IMR-90 (cell line): ENCODE measurements at regions not wholly inside any gene's neighbourhood (a gene's known extent, or its start where the extent isn't known, plus 50 kb on each side); places are given as distances from the start of the nearest gene placed in this dataset.

Source experiments
- ATAC-seq: fragments of 200-7000 bp; cut with Tn5 transposase; 2 replicates; pipeline ENCODE4 v1.9.1; 2020; ENCODE audit warnings: low read depth, mild to moderate bottlenecking, moderate library complexity
- BruUV-seq: library from RNA; stranded (reverse); fragments of 400-500 nt; replicated peaks from 2 replicates; lab custom pipeline; 2021; lab: Mats Ljungman, UMichigan
- CTCF ChIA-PET: fragments of 300-600 bp; formaldehyde crosslinking; extraction: SDS; loops from one replicate; lab custom pipeline; 2021; ENCODE audit warnings: antibody characterized with exemption; lab: Yijun Ruan, JAX
- POLR2A ChIA-PET: fragments of 300-600 bp; sonication (Branson Sonifier 250); formaldehyde crosslinking; loops from one replicate; lab custom pipeline; 2022; ENCODE audit warnings: antibody characterized with exemption; ENCODE audit not compliant: unreplicated experiment; lab: Charles Lee
- DNase-seq: peaks from one replicate; pipeline ENCODE4 v3.0.0; 2013
- H2AFZ ChIP-seq: replicated peaks from 2 replicates; pipeline ENCODE3; 2013; ENCODE audit warnings: low read length, mild to moderate bottlenecking; ENCODE audit not compliant: poor library complexity
- H2AK5ac ChIP-seq: 2 replicates; pipeline ENCODE4 v1.6.1; 2013; ENCODE audit warnings: low read depth, low read length, inconsistent platforms
- H2AK9ac ChIP-seq: replicated peaks from 2 replicates; pipeline ENCODE3; 2013; ENCODE audit warnings: mild to moderate bottlenecking, low read depth, low read length, moderate library complexity; ENCODE audit not compliant: poor library complexity
- H2BK120ac ChIP-seq: 2 replicates; pipeline ENCODE4 v1.6.1; 2013; ENCODE audit warnings: low read depth, low read length, inconsistent platforms
- H2BK15ac ChIP-seq: 3 replicates; pipeline ENCODE4 v1.6.1; 2013; ENCODE audit warnings: low read depth, low read length, inconsistent platforms
- H2BK20ac ChIP-seq: 2 replicates; pipeline ENCODE4 v1.6.1; 2013; ENCODE audit warnings: low read depth, mild to moderate bottlenecking, inconsistent platforms, low read length, moderate library complexity
- H2BK5ac ChIP-seq: 2 replicates; pipeline ENCODE4 v1.6.1; 2013; ENCODE audit warnings: mild to moderate bottlenecking, low read depth, low read length, inconsistent platforms; ENCODE audit not compliant: poor library complexity, severe bottlenecking
- H3K14ac ChIP-seq: replicated peaks from 2 replicates; pipeline ENCODE4 v1.6.1; 2013; ENCODE audit warnings: low read depth, low read length, inconsistent platforms
- H3K18ac ChIP-seq: 2 replicates; pipeline ENCODE4 v1.6.1; 2013; ENCODE audit warnings: low read depth, low read length, control low read depth
- H3K23ac ChIP-seq: 2 replicates; pipeline ENCODE4 v1.6.1; 2013; ENCODE audit warnings: low read depth, low read length, inconsistent platforms
- H3K27ac ChIP-seq: 2 replicates; pipeline ENCODE4 v1.5.1; 2013; ENCODE audit warnings: mild to moderate bottlenecking, control low read depth, low read length; ENCODE audit not compliant: insufficient read depth
- H3K27me3 ChIP-seq: 2 replicates; pipeline ENCODE4 v1.6.1; 2013; ENCODE audit warnings: low read length; ENCODE audit not compliant: control insufficient read depth, insufficient read depth
- H3K36me3 ChIP-seq: 2 replicates; pipeline ENCODE4 v1.6.1; 2013; ENCODE audit warnings: low read length, mixed read lengths; ENCODE audit not compliant: control insufficient read depth, insufficient read depth
- H3K4ac ChIP-seq: 2 replicates; pipeline ENCODE4 v1.6.1; 2013; ENCODE audit warnings: low read depth, low read length, inconsistent platforms
- H3K4me1 ChIP-seq: 2 replicates; pipeline ENCODE4 v1.6.1; 2013; ENCODE audit warnings: low read length, mixed read lengths; ENCODE audit not compliant: control insufficient read depth, insufficient read depth
- H3K4me2 ChIP-seq: 2 replicates; pipeline ENCODE4 v1.6.1; 2013; ENCODE audit warnings: low read depth, mild to moderate bottlenecking, control low read depth, low read length, moderate library complexity
- H3K4me3 ChIP-seq: 2 replicates; pipeline ENCODE4 v1.5.1; 2013; ENCODE audit warnings: low read depth, mild to moderate bottlenecking, control low read depth, low read length, moderate library complexity; ENCODE audit not compliant: insufficient read depth
- H3K56ac ChIP-seq: 2 replicates; pipeline ENCODE4 v1.6.1; 2013; ENCODE audit warnings: low read length, inconsistent platforms; ENCODE audit not compliant: insufficient read depth; ENCODE audit errors: extremely low read depth
- H3K79me1 ChIP-seq, 2 experiments: 2 replicates each; pipeline ENCODE4 v1.6.1; 2013; ENCODE audit warnings: low read length in 2 of 2, inconsistent platforms in 1 of 2, low read depth in 1 of 2
- H3K9ac ChIP-seq: 2 replicates; pipeline ENCODE4 v1.6.1; 2013; ENCODE audit warnings: low read depth, low read length, control low read depth
- H3K9me1 ChIP-seq: 2 replicates; pipeline ENCODE4 v1.6.1; 2013; ENCODE audit warnings: low read length, inconsistent platforms; ENCODE audit not compliant: insufficient read depth
- H3K9me3 ChIP-seq: 2 replicates; pipeline ENCODE4 v1.6.1; 2013; ENCODE audit warnings: low read length; ENCODE audit not compliant: control insufficient read depth, insufficient read depth
- H4K20me1 ChIP-seq: 2 replicates; pipeline ENCODE4 v1.6.1; 2013; ENCODE audit warnings: low read length, inconsistent platforms; ENCODE audit not compliant: insufficient read depth
- H4K5ac ChIP-seq: 2 replicates; pipeline ENCODE4 v1.6.1; 2013; ENCODE audit warnings: mild to moderate bottlenecking, low read depth, low read length, control low read depth
- H4K8ac ChIP-seq, 2 experiments: 2 replicates each; pipeline ENCODE4 v1.6.1; 2013; ENCODE audit warnings: low read depth in 2 of 2, low read length in 2 of 2, control low read depth in 1 of 2, inconsistent platforms in 1 of 2
- H4K91ac ChIP-seq: 2 replicates; pipeline ENCODE4 v1.6.1; 2013; ENCODE audit warnings: low read depth, low read length, inconsistent platforms; ENCODE audit not compliant: insufficient read depth
- BHLHE40 ChIP-seq: fragments of 150-350 bp; IDR thresholded peaks from 2 replicates; pipeline ENCODE4 v1.6.1; 2016; ENCODE audit warnings: mild to moderate bottlenecking, low read depth, low read length
- CEBPB ChIP-seq: IDR thresholded peaks from 2 replicates; pipeline ENCODE4 v1.6.1; 2012; ENCODE audit warnings: low read depth, low read length, improper control_type of control experiment
- CHD1 ChIP-seq: IDR thresholded peaks from 2 replicates; pipeline ENCODE4 v1.6.1; 2012; ENCODE audit warnings: low read depth, low read length, improper control_type of control experiment
- CTCF ChIP-seq: conservative IDR thresholded peaks from 2 replicates; pipeline ENCODE4 v1.5.1; 2012; ENCODE audit warnings: mild to moderate bottlenecking, low read depth, low read length, improper control_type of control experiment
- FOS ChIP-seq: fragments of 150-350 bp; IDR thresholded peaks from 2 replicates; pipeline ENCODE4 v1.6.1; 2016; ENCODE audit warnings: low read depth, low read length
- MAFK ChIP-seq: IDR thresholded peaks from 2 replicates; pipeline ENCODE4 v1.6.1; 2012; ENCODE audit warnings: low read depth, low read length, improper control_type of control experiment
- MAZ ChIP-seq: IDR thresholded peaks from 2 replicates; pipeline ENCODE4 v1.6.1; 2012; ENCODE audit warnings: low read depth, mild to moderate bottlenecking, low read length, improper control_type of control experiment, moderate library complexity, borderline replicate concordance
- MXI1 ChIP-seq: IDR thresholded peaks from 2 replicates; pipeline ENCODE4 v1.6.1; 2012; ENCODE audit warnings: low read depth, mild to moderate bottlenecking, low read length, moderate library complexity, borderline replicate concordance
- NFE2L2 ChIP-seq: fragments of 150-350 bp; IDR thresholded peaks from 2 replicates; pipeline ENCODE4 v1.6.1; 2016; ENCODE audit warnings: low read depth, mild to moderate bottlenecking, low read length
- POLR2A ChIP-seq: IDR thresholded peaks from 2 replicates; pipeline ENCODE4 v1.6.1; 2012; ENCODE audit warnings: mild to moderate bottlenecking, low read depth, low read length
- RAD21 ChIP-seq: IDR thresholded peaks from 2 replicates; pipeline ENCODE4 v1.6.1; 2012; ENCODE audit warnings: low read length, improper control_type of control experiment
- RCOR1 ChIP-seq: IDR thresholded peaks from 2 replicates; pipeline ENCODE4 v1.6.1; 2012; ENCODE audit warnings: mild to moderate bottlenecking, low read length, improper control_type of control experiment; ENCODE audit not compliant: insufficient replicate concordance
- RFX5 ChIP-seq: IDR thresholded peaks from 2 replicates; pipeline ENCODE4 v1.8.0; 2012; ENCODE audit warnings: low read depth, mild to moderate bottlenecking, low read length, moderate library complexity
- SMC3 ChIP-seq: fragments of 150-350 bp; IDR thresholded peaks from 2 replicates; pipeline ENCODE4 v1.6.1; 2016; ENCODE audit warnings: low read depth, mild to moderate bottlenecking, antibody characterized with exemption, low read length, moderate library complexity
- USF2 ChIP-seq: fragments of 150-350 bp; IDR thresholded peaks from 2 replicates; pipeline ENCODE4 v1.6.1; 2017; ENCODE audit warnings: mild to moderate bottlenecking, antibody characterized with exemption, low read length, low read depth
- WGBS, 2 experiments: methylation state at CpG; one replicate each; pipeline versions ENCODE4 v1.1.5 to v1.1.7; 2013; ENCODE audit warnings: missing lambda C conversion rate in 2 of 2; ENCODE audit not compliant: insufficient read length in 1 of 2; ENCODE audit errors: extremely low coverage in 2 of 2; 5-methylcytosine and 5-hydroxymethylcytosine counted together
- dilution Hi-C: fragments of 300-500 bp; cut with HindIII; formaldehyde crosslinking; loops from one replicate; pipeline ENCODE4 v1.14.3; 2018; ENCODE audit warnings: low sequenced_read_pairs; ENCODE audit not compliant: unreplicated experiment
- in situ Hi-C: fragments of 300-500 bp; cut with MboI; formaldehyde crosslinking; loops from 3 replicates; pipeline ENCODE4 v1.14.3; 2019; ENCODE audit warnings: low sequenced_read_pairs, inconsistent platforms, mixed read lengths
- intact Hi-C: fragments of 100-400 bp; cut with micrococcal nuclease; formaldehyde crosslinking; loops from 2 replicates; pipeline ENCODE4 v1.10.0; 2022
- TF ChIP-seq, protein P1 (sequence below): fragments of 150-350 bp; IDR thresholded peaks from 2 replicates; pipeline ENCODE4 v1.6.1; 2016; ENCODE audit warnings: low read depth, mild to moderate bottlenecking, low read length, moderate library complexity, borderline replicate concordance

GRCh38 chr2:13401312-13401711, 684.6 kb downstream of the TRIB2 start:
- H3K9me3 ChIP-seq = peaks cover 1% of the 10 kb centered on the region; the same call in 1 of the 2 replicates
- H3K23ac ChIP-seq = no peak overlapping the region
- H2AK9ac ChIP-seq = no peak overlapping the region
- no peaks in the 10 kb centered on the region for H3K9me1 ChIP-seq
- no peak overlapping the region for H2BK20ac ChIP-seq
- no peak overlapping the region for H3K4ac ChIP-seq
- H2BK120ac ChIP-seq = no peak overlapping the region
- no peak overlapping the region for H4K5ac ChIP-seq
- WGBS, 2 experiments = no CpG with 5 or more reads among the region's 2 CpGs
- TF ChIP-seq RAD21 = no peak
- TF ChIP-seq USF2 = no peak
- no peak for TF ChIP-seq CHD1
- no peak for TF ChIP-seq MAFK
- TF ChIP-seq RFX5 = no peak
- no peak for TF ChIP-seq SMC3
- TF ChIP-seq FOS = no peak
- no peak for TF ChIP-seq MAZ
- TF ChIP-seq RCOR1 = no peak
- TF ChIP-seq, protein P1, sequence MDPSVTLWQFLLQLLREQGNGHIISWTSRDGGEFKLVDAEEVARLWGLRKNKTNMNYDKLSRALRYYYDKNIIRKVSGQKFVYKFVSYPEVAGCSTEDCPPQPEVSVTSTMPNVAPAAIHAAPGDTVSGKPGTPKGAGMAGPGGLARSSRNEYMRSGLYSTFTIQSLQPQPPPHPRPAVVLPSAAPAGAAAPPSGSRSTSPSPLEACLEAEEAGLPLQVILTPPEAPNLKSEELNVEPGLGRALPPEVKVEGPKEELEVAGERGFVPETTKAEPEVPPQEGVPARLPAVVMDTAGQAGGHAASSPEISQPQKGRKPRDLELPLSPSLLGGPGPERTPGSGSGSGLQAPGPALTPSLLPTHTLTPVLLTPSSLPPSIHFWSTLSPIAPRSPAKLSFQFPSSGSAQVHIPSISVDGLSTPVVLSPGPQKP = no peak
- TF ChIP-seq MXI1 = no peak
- TF ChIP-seq POLR2A = no peak
- no peak for TF ChIP-seq BHLHE40
- TF ChIP-seq NFE2L2 = no peak
- TF ChIP-seq CEBPB = no peak
- no peak for TF ChIP-seq CTCF
- no peak overlapping the region for H4K8ac ChIP-seq
- intact Hi-C loops = no loop called here
- no peaks in the 10 kb centered on the region for H3K79me1 ChIP-seq
- H3K14ac ChIP-seq = no peak overlapping the region
- no peak overlapping the region for H2BK5ac ChIP-seq
- no peak overlapping the region for H3K4me3 ChIP-seq
- no TSS peak for BruUV-seq
- no peaks in the 10 kb centered on the region for H3K36me3 ChIP-seq
- in situ Hi-C loops = no loop called here
- ChIA-PET CTCF (no interaction called here), POLR2A (no interaction called here)
- dilution Hi-C loops = no loop called here
- H3K56ac ChIP-seq = no peak overlapping the region
- no peak overlapping the region for H2BK15ac ChIP-seq
- H2AFZ ChIP-seq = no peak overlapping the region
- no peak overlapping the region for H3K27ac ChIP-seq
- no peak overlapping the region for H3K18ac ChIP-seq
- H3K4me2 ChIP-seq = no peak overlapping the region
- no peak for ATAC-seq
- no peak overlapping the region for H4K91ac ChIP-seq
- no peaks in the 10 kb centered on the region for H3K27me3 ChIP-seq
- DNase-seq = no peak
- no peaks in the 10 kb centered on the region for H3K4me1 ChIP-seq
- H3K9ac ChIP-seq = no peak overlapping the region
- H2AK5ac ChIP-seq = no peak overlapping the region
- no peaks in the 10 kb centered on the region for H4K20me1 ChIP-seq
